ENCODE measurements at regions not wholly inside any gene's neighbourhood (a gene's known extent, or its start where the extent isn't known, plus 50 kb on each side); places are given as distances from the start of the nearest gene placed in this dataset.

- TF ChIP-seq, protein P1, sequence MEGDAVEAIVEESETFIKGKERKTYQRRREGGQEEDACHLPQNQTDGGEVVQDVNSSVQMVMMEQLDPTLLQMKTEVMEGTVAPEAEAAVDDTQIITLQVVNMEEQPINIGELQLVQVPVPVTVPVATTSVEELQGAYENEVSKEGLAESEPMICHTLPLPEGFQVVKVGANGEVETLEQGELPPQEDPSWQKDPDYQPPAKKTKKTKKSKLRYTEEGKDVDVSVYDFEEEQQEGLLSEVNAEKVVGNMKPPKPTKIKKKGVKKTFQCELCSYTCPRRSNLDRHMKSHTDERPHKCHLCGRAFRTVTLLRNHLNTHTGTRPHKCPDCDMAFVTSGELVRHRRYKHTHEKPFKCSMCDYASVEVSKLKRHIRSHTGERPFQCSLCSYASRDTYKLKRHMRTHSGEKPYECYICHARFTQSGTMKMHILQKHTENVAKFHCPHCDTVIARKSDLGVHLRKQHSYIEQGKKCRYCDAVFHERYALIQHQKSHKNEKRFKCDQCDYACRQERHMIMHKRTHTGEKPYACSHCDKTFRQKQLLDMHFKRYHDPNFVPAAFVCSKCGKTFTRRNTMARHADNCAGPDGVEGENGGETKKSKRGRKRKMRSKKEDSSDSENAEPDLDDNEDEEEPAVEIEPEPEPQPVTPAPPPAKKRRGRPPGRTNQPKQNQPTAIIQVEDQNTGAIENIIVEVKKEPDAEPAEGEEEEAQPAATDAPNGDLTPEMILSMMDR (IDR thresholded peaks at IDR 0.05; ENCODE audit: insufficient read depth, low read length), result no peak
- TF ChIP-seq POLR2AphosphoS5 (IDR thresholded peaks at IDR 0.05; ENCODE audit: low read depth), result no peak
Measured at GRCh38 chr1:64323054-64323453, 119.6 kb downstream of the UBE2U start.
